Limb (tissue), 2 donors: ENCODE measurements at regions not wholly inside any gene's neighbourhood (a gene's known extent, or its start where the extent isn't known, plus 50 kb on each side); places are given as distances from the start of the nearest gene placed in this dataset.
"Not testable (repeated sequence)": the region's sequence is repeated elsewhere in the genome, so short reads cannot be mapped to it uniquely, and the experiment has no call there.

Experiments
- DNase-seq, 2 donors: peaks; one replicate each; pipeline ENCODE4 v3.0.0-alpha.2; 2016; ENCODE audit errors: extremely low spot score in 2 of 2

DNA sequence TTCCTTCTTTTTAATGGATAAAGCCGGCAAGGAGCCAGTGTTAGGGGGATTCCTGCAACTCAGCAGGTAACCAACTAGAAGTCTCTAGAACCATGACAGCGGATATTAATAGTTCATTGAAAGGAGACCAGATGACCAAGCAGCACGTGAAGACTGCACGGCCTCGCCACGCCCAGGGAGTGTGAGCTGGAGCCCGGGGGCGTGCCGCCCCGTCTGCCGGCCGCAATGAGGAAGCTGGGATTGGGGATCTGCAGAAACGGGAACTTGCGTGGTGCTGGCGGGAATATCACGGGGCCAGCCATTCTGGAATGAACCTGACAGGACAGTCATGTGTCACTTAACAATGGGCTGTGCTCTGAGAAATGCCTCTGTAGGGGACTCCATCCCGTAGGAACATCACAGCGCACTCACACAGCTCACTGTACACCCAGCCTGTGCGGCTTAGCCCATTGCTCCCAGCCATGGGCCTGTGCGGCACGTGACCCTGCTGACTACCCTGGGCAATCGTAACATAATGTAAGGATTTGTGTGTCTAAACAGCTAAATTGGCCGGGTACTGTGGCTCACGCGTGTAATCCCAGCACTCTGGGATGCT, 4092.8 kb upstream of the TPTE start:
- not testable (repeated sequence) for DNase-seq

- DNase-seq = not testable (repeated sequence)
Observed at GRCh38 chr21:6429924-6430323, 4091.5 kb upstream of the TPTE start.

DNA sequence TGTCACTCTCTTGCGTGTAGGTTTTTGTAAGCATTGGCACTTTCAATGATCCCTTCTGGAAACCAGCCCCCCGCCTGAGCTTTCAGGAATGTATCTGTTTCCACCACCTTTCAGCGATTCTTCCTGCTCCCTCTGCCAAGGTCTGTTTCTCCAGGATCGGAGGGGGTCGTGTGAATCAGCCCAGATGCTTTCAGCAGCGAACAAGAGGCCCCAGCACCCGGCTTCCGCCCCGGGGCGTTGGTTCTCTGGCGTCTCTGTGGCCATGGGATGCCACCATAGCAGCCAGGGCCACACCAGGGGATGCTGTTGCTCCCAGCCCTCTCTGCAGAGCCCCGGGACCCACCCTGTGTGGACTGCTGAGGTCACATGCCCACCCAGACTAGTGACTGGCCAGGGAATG, 4088.2 kb upstream of the TPTE start:
- not testable (repeated sequence) for DNase-seq

DNA sequence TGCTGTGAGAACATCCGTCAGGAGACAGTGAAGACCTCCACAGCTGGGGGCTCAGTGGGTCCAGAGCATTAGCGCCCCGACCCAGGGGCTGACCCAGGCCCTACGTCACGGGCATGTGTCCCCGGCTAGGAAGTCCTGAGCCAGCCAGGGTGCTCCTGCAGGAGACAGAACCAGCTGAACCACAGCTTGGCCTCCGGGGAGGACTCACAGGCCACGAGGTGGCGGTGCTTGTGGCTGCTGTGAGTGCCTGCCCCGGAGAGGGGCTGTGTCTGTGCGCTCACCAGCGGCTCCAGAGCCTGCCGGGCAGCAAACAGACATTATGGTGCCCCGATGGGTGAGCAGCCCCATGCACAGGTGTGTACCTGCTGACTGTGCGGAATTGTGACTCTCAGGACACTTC, 4085.2 kb upstream of the TPTE start:
- DNase-seq = not testable (repeated sequence)

DNA sequence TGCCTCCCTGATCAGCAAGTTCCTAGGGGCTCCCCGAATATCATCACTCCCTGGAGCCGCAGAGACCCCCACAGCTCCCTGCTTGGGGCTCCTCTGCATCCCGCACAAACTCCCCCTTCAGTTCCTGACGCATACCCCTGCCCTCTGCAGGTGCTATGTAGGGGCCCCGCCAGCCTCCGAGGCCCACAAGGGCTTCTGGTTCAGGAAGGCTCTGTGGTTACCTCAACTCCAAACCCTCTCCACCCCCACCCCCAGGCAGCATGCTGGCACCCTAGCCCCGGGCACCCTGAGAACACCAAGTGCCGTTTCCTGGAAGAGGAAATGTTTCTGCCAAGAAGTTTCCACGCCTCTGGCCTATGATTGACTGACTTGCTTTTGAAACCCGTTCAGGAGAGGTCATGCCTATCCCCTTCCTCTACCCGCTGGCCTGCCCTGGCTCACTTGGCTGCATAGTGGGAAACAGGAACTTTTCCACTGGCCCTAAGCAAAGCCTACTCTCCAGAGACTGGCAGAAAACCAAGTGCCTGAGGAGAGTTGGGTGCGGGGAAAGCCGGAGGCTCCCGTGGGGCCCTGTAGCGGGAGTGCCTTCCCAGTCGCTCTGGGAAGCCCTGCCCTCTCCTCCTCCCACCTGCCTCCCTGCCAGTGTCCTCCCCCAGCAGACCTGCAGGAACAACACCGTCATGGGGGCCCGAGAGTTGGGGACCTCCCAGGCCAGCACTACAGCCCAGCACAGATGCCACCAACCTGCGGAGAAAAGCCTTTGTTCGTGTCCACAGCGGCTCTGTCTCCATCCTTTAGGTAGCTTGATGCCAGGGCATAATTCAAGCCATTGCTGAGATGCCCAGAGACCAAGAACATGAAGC, 4084.2 kb upstream of the TPTE start:
- DNase-seq = not testable (repeated sequence)

DNA sequence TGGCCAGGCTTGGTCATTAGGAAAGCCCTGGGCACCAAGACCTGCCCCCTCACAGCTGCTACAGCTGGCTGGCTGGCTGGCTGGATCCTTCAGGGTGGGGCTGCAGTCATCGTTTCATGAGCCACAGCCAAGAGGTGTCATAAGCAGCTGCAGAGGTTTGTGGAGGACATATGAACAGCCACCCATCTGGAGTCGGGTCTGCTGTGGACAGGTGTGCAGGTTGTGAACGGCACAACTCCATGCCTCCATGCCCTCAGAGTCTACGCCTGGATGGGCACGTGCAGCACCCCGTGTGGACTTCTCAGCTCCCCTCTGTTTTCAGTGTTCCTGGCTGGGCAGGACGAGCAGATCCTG, 4083.6 kb upstream of the TPTE start:
- not testable (repeated sequence) for DNase-seq

- not testable (repeated sequence) for DNase-seq
Observed at GRCh38 chr21:6439058-6439457, 4082.3 kb upstream of the TPTE start.

- DNase-seq = not testable (repeated sequence)
Observed at GRCh38 chr21:6454648-6455340, 4066.6 kb upstream of the TPTE start.

DNA sequence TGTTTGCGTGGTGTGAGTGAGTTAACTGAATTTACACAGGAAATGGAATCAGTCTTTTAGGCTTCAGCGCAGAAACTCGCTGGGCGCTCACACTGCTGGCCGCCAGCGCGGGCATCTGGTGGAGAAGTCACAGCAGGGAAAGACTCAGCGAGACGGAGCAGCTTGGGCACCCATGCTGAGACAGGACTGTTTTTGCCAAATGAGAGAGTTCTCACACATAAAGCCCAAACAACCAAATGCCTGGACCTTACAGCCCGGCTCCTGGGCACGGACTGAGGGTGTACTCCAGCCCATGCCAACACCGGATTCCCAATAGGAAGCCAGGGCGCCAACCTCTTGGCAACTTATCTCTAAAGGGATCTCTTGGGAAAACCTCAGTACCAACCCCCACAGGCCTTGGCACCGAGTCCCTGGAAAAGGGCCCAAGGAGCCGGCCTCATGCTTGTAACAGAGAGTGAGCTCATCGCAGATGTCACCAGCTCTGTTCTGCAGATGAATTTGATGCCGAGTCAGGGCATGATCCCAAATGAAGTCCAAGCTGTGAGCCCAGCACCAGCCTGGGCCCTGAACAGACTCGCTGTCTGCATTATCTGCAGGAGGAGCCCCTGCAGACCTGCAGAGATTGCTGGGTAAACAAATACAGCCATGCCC, 4065.2 kb upstream of the TPTE start:
- DNase-seq = not testable (repeated sequence)

- not testable (repeated sequence) for DNase-seq
Observed at GRCh38 chr21:6459761-6460160, 4061.6 kb upstream of the TPTE start.

GRCh38 chr21:6461358-6461757, 4060.0 kb upstream of the TPTE start:
- DNase-seq = not testable (repeated sequence)

- DNase-seq = not testable (repeated sequence)
Observed at GRCh38 chr21:6464419-6464818, 4057.0 kb upstream of the TPTE start.

DNA sequence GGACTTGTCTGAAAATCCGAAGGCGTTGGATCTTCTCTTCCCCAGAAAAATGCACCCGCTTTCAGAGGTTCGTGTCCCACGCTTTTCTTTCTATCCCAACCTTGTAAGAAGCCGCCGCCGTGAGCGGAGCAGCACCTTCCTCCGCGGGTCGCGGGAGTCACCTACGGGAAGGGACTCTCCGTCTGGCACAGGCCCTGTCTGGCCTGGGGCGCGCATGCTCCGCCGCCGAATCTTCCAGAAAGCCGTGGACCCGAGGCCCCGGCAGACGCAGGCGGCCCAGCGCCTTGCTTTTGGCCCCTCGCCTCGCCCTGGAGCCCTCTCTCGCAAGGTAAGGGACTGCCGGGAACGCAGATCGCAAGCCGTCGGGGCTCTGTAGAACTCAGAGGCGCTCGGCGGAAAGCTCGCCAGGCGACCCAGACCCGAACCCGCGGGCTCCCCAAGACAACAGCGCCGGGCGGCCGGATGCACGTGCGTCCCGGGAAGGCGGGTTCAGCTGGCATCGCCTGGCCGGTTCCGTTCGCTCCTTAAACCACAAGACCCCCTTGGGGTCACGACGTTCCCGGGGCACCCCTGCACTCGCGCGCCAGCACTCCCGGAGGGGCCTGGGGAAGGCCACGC, 4055.2 kb upstream of the TPTE start:
- DNase-seq = not testable (repeated sequence)

DNA sequence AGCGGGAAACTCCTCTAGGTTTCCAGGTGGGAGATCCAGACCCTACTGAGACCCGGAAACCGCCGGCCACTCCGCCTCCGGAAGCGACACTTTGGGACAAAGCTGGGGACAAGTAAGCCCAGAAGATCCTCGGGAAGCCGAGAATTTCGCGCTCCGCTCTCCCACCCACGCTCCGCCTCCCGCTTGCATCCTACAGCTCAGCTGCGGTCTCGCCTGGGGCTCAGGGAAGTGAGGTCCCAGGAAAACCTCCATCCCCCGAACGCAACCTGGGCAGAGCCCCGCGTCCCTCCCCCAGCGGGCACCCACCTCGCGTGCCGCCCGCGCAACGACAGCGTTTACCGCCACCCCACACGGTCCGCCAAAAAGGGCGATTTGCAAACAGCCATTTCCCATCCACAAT, 4054.7 kb upstream of the TPTE start:
- not testable (repeated sequence) for DNase-seq

GRCh38 chr21:6467189-6467774, 4054.1 kb upstream of the TPTE start:
- not testable (repeated sequence) for DNase-seq

DNA sequence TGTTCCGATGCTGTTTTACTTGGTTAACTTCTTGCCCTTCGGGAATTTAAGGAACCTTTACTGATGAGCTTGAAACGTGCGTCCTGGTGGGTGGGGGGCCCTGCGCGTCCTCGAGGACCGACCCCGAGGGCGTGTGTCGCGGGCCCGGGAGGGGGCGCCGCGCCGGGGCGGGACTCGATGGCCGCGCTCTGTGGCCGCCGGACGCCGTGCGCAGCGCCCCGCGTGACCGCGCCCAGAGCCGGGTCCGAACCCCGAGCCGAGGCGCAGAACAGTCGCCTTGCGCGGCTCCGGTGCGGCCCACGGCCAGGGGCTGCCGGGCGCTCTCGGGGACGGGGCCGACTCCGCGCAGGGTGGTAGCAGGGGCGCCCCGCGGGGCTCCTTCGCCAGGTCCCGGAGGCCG, 4053.5 kb upstream of the TPTE start:
- DNase-seq = not testable (repeated sequence)

- DNase-seq = not testable (repeated sequence)
Observed at GRCh38 chr21:6468331-6468860, 4053.0 kb upstream of the TPTE start.

GRCh38 chr21:6474250-6474968, 4047.0 kb upstream of the TPTE start:
- not testable (repeated sequence) for DNase-seq

DNA sequence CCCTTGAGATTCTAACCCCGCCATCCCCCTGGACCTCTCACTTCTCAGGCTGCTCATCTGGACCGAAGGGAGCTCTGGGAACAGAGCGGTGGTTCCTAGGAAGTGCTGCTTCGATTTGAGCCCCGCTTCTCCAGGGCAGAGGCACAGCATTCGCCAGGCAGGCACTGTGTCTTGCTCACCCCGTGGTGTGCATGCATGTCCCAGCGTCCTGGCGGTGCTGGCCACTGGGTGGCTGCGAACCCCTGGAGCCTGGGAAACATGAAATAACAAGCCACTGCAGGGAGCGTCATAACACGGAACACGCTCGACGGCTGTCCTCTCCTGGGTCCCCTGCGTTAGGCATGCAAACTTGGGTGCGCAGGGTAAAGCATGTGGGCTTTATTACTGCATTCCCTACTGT, 4040.3 kb upstream of the TPTE start:
- DNase-seq = not testable (repeated sequence)

DNA sequence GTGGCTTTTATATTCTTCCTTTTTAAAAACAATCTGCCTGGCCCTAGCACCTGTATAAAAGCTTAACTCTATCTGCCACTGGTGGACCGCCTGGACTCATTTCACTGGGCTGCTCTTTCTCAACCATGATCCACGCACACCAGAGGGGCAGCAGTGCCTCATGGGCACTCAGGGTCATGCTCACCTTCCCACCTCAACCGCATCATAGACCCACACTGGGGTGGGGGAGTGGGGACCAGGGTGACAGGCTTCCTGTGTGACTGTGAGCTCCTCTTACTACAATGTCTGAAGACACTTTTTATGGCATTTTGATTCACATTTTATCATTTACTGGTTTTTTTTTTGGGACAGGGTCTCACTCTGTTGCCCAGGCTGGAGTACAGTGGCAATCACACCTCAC, 4038.8 kb upstream of the TPTE start:
- DNase-seq = not testable (repeated sequence)
